ENCODE measurements at regions not wholly inside any gene's neighbourhood (a gene's known extent, or its start where the extent isn't known, plus 50 kb on each side); places are given as distances from the start of the nearest gene placed in this dataset.

DNA sequence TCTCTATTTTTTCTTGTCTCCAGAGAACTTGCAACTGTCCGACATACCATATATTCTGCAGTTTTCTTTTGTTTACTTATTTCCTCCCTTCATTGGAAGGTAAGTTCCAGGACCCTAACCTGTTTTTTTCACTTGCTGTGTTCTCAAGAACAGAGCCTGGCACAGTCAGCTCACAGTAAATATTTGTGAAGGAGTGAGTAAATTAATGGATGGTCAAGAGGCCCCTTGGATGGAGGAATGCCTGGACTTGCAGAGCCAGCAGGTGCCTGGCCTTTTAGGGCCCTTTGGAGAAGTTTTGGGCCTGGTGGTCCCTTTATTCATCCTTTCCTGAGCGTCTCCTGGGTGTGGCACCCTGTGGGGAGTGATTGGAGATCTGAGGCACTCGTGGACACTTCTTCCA lies 182.1 kb upstream of the POU3F1 start:
- TF ChIP-seq, protein P1, sequence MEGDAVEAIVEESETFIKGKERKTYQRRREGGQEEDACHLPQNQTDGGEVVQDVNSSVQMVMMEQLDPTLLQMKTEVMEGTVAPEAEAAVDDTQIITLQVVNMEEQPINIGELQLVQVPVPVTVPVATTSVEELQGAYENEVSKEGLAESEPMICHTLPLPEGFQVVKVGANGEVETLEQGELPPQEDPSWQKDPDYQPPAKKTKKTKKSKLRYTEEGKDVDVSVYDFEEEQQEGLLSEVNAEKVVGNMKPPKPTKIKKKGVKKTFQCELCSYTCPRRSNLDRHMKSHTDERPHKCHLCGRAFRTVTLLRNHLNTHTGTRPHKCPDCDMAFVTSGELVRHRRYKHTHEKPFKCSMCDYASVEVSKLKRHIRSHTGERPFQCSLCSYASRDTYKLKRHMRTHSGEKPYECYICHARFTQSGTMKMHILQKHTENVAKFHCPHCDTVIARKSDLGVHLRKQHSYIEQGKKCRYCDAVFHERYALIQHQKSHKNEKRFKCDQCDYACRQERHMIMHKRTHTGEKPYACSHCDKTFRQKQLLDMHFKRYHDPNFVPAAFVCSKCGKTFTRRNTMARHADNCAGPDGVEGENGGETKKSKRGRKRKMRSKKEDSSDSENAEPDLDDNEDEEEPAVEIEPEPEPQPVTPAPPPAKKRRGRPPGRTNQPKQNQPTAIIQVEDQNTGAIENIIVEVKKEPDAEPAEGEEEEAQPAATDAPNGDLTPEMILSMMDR (IDR thresholded peaks at IDR 0.05) = no peak
- no peak for TF ChIP-seq POLR2A (IDR thresholded peaks at IDR 0.05)
